PFSK-1 (cell line): ENCODE measurements at regions not wholly inside any gene's neighbourhood (a gene's known extent, or its start where the extent isn't known, plus 50 kb on each side); places are given as distances from the start of the nearest gene placed in this dataset.

Source experiments
- SIN3A ChIP-seq: IDR thresholded peaks from 2 replicates; pipeline ENCODE4 v1.6.1; 2012; ENCODE audit warnings: mild to moderate bottlenecking, low read length, moderate library complexity, borderline replicate concordance; ENCODE audit not compliant: insufficient read depth
- TAF1 ChIP-seq: IDR thresholded peaks from 2 replicates; pipeline ENCODE4 v1.6.1; 2012; ENCODE audit warnings: low read length, control low read depth, borderline replicate concordance; ENCODE audit not compliant: insufficient read depth

GRCh38 chr13:86193281-86193680 is 394.1 kb upstream of the SLITRK6 start:
- TF ChIP-seq SIN3A: no peak
- no peak for TF ChIP-seq TAF1
